ENCODE measurements at regions not wholly inside any gene's neighbourhood (a gene's known extent, or its start where the extent isn't known, plus 50 kb on each side); places are given as distances from the start of the nearest gene placed in this dataset.
"Not testable (repeated sequence)": the region's sequence is repeated elsewhere in the genome, so short reads cannot be mapped to it uniquely, and the experiment has no call there.

DNA sequence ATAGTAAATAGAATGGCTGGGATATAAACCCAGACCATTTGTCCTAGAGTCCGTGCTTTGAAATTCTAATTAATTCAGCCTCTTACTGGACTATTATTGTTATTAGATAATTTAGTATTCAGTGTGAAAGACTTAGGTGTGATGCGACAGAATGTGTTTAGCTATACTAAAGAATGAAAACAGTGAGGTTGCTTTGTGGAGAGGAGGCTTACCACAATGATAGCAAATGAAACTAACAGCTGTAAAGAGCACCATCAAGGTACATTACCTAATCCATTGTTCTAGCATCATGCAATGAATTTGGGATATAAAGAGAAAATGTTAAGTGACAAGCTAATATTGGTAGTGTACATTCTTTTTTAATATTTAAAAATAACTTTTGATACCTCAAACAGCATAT, 911.1 kb downstream of the KCNT2 start:
- no peak for DNase-seq (ENCODE audit: low spot score)

DNA sequence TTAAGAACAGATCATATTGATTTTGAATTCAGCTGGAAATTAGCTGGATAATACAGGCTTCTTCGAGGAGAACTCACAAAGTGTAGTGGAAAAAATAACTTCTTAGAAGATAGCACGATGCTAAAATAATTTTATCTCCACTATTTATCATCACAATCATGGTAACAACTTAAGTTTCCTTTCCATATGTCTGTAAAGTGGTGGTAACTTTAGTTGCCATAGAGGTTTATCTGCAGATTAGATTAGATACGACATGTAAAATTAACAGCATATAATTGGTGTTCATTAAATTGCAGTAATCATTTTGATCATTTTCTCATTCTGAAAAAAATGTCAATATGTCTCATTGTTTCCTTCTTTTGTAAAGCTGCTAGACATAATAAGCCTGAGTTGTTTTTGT, 921.5 kb downstream of the KCNT2 start:
- no peak for DNase-seq (ENCODE audit: low spot score)

DNA sequence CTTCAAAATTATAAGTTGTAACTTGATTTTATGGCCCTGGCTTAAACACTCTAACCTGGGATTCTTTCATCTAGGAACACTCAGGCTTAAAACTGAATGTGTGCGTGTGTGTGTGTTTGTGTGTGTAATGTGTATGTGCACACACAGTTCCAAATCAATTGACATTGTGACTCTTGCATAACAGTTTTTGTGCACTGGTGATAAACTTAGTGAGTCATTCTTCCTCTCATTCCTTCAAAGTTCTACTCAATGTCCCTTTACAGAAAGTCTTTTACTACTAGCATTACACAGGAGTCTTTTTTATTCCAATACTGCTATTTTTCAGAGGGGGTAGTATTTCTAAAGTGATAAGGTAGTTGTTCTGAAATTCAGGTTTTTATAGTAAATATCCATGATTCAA, 943.6 kb downstream of the KCNT2 start:
- no peak for DNase-seq (ENCODE audit: low spot score)

DNA sequence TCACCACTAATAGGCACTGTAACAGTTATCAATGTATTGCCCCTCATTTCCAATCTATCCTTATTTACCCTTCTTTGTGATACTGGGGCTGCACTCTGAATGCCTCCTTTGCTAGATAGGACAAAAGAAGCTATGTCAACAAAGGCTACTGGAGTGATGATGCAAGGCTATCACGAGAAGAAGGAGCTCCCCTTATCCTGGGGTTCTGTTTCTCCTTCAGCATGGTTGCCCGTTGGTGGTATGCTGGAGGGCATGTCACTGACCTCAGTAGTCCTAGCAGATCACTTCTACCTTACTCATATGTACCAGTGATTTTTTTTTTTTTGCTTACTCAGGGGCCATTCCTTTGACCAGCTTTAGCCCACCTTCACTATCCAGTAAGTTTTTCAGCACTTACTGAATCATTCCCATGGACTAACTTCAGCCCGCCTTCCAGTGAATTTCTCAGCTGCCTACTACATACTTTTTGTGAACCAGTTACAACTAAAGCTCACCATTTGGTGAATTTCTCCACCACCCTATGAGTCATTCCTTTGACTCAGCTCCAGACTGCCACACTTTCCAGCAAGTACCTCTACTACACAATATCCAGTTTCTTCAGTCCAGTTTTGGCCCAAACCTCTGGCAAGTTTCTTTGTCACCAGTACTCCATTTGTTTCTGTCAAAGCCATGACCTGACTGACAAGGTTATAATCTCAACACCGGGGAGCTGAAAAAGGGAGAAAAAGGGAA, 944.5 kb downstream of the KCNT2 start:
- no peak for DNase-seq (ENCODE audit: low spot score)

DNA sequence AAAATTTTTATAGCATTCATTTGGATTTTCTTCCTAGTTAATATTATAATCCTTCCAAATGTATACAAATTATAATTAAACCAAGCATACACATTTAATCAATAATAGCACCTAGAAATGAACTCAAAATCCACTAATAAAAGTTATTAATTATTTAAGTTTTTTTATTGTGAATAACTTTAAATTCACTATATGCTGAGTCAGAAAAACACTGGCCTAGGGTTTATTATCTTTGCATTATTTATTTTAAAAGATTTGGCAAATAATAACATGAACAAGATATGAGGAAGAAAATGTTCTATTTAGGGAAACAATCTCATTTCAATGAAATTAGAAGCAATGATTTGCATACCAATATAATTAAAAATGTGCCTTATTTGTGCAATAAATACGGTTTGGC, 951.5 kb downstream of the KCNT2 start:
- DNase-seq (ENCODE audit: low spot score), result no peak

DNA sequence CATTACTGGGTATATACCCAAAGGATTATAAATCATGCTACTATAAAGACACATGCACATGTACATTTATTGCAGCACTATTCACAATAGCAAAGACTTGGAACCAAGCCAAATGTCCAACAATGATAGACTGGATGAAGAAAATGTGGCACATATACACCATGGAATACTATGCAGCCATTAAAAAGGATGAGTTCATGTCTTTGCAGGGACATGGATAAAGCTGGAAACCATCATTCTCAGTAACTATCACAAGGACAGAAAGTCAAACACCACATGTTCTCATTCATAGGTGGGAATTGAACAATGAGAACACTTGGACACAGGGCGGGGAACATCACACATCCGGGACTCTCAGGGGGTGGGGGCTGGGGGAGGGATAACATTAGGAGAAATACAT, 959.4 kb downstream of the KCNT2 start:
- not testable (repeated sequence) for DNase-seq (ENCODE audit: low spot score)

DNA sequence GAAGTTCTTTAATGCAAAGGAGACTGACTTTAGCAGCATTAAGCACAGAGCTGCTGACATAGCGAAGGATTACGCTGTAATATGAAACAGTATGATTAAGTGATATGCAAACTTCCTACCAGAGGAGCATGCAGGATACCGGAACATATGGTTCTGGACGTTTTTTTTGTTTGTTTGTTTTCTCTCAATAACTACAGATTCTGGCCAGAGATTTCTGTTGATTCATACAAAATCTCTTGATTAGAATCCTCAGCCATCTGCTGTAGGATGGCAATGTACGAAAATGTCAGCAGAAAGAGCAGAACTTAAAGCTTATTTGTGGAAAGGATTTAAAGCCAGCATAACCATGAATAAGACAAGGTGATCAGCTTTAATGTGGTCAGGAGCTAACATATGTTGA, 970.7 kb downstream of the KCNT2 start:
- DNase-seq (ENCODE audit: low spot score), result no peak

DNA sequence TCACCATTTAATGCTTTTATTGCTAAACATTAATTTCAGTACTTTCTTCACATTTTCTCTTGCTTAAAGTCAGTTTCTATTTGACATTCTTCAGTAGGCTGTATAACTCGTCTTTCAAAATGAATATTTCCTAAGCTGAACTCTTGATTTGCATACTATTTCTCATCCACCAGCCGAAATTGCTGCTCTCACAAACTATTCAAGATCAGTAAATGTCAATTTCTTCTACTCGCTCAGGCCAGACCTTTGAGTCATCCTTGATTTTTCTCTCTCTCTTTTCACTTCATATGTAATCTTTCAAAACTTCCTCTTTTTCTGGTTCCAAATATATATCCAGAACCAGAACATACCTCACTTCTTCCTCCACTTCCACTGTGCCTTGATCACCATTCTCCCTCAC, 990.0 kb downstream of the KCNT2 start:
- no peak for DNase-seq (ENCODE audit: low spot score)

DNA sequence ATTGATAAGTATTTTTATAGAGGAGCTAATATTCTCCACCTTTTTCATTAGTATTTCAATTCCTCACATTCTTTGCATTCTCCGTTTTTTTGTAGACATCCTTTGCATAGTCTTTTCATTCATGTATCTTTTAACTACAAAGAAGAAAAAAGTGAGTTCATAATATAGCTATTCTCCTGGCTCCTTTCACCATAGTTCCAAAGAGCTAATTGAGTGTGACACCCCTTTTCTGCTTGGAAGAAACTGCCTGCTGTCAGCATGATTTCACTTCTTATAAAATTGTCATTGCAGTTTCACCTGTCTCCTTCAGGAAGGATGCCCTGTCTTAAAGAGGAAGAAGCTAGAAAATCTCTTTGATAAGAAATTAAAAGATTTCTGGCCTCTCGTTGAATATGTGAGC, 991.1 kb downstream of the KCNT2 start:
- no peak for DNase-seq (ENCODE audit: low spot score)

DNA sequence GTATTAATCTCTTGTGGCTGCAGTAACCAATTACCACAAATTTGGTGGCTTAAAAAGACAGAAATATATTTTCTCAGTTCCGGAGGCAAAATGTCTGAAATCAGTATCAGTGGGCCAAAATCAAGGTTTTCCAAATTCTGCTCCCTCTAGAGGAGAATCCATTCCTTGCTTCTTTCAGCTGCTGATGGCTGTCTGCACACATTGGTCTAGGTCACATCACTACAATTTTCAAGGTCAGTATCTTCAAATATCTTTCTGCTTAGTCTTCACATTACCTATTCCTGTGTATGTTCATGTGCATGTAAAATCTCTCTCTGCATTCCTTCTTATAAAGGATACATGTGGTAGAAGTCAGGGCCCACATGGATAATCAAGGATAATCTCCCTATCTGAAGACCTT, 999.4 kb downstream of the KCNT2 start:
- DNase-seq (ENCODE audit: low spot score), result no peak

DNA sequence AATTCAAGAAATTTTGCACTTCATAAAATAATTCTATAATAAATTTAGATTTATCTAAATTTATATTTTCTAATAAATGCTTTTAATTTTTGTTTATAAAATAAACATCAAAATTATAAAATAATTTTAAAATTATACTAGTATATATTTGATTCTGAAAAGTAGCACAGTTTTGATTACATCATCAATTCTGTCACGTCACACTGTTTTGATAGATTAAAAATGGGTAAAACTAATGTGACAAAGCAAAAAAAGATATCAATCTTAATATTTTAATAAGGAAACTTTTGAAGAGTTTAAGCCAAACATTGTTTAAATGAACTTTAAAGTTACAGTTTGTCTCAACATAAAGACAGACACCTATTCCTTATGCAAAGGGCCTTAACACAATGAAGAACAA, 1001.8 kb downstream of the KCNT2 start:
- no peak for DNase-seq (ENCODE audit: low spot score)

DNA sequence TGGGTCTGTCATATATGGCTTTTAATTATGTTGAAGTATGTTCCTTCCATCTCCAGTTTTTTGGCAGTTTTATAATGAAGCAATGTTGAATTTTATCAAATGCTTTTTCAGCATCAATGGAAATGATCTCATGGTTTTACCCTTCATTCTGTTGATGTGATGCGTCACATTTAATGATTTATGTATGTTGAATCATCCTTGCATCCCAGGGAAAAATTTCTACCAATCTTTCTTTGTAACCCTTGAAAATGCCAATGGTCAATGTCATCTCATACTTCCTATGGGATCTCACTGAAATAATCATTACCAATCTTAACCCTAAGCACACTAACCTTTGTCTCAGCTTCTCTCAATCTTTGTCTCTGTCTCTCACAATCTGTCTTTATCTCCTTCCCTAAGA, 1004.0 kb downstream of the KCNT2 start:
- no peak for DNase-seq (ENCODE audit: low spot score)

DNA sequence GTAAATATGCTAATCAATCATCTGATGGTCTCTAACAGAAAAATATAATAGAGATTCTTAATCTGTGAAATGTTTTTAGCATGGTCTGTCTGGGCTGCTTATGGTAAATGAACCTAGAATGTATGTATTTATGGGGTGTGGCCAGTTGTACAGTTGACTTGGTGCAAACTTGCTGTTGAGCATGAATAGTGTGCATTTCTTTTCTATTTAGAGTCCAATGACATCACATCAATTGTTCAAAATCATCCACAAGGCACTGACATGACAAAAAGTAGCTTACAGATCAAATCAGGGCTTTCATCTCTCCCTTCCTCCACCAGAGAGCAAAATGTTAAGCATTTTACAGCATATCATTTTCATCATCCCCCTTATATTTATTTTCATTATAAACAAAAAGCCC, 1010.3 kb downstream of the KCNT2 start:
- no peak for DNase-seq (ENCODE audit: low spot score)

DNA sequence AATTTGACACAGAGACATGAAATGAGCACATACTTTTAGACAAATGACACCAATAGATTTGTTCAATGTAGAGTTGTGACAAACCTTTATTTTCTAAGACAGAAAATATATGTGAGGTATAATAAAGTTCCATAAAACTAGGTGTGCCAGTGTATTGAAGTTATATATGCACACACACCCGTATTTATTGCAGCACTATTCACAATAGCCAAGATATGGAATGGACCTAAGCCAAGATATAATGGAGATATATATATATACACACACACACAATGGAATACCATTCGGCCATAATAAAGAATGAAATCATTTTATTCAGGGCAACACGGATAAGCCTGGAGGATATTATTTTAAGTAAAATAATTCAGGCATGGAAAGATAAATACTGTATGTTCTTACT, 1013.5 kb downstream of the KCNT2 start:
- no peak for DNase-seq (ENCODE audit: low spot score)

DNA sequence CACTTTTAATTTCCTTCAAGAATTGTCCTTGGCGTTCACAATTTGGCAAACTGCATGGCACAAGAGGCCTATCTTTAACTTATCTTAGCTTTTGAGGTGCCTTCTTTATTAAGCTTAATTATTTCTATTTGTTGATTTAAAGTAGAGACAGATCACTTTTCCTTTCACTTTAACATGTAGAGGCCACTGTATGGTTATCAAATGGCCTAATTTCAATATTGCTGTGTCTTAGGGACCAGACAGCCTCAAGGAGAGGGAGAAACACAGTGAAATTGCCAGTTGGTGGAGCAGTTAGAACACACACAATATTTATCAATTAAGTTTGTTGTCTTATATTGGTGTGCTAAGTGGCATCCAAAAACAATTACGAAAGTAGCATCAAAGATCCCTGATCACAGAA, 1013.9 kb downstream of the KCNT2 start:
- DNase-seq (ENCODE audit: low spot score), result no peak

DNA sequence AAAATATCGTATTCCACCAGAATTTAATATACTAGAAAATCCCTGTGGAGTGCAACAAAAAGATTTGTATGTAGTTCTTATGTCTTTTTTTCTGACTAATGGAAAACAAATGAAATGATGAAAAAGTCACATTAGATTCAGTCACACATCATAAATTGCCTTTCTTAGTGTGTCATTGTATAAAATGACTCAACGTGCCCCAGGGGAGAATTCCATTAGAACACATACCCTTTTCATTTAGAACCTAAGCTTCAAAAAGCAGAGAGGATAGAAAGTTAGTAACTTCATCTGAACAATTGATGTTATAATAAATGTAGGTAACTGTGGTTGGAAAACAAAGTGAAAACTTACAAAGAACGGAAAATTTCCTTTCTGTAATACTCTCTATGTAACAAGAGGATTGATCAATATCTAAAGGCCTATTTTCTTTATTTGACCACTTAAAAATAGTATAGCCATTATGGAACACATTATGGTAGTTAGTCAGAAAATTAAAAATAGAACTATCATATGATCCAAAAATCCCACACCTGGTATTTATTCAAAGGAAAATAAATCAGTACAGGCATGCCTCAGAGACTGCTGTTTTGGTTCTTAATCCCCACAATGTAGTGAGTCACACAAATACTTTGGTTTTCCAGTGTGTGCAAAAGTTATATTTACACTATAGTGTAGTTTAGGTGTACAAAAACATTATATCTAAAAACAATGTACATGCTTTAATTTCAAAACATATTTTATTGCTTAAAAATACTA, 1016.1 kb downstream of the KCNT2 start:
- no peak for DNase-seq (ENCODE audit: low spot score)

DNA sequence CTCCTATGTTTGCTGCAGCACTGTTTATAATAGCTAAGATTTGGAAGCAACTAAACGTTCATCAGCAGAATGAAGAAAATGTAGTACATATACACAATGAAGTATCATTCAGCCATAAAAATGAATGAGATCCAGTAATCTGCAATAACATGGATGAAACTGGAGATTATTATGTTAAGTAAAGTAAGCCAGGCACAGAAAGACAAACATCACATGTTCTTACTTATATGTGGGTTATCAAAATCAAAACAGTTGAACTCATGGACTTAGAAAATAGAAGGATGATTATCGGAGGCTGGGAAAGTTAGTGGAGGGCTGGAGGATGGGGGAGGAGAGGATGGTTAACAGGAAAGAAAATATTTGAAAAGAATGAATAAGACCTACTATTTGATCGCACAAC, 1017.6 kb downstream of the KCNT2 start:
- DNase-seq (ENCODE audit: low spot score), result no peak

DNA sequence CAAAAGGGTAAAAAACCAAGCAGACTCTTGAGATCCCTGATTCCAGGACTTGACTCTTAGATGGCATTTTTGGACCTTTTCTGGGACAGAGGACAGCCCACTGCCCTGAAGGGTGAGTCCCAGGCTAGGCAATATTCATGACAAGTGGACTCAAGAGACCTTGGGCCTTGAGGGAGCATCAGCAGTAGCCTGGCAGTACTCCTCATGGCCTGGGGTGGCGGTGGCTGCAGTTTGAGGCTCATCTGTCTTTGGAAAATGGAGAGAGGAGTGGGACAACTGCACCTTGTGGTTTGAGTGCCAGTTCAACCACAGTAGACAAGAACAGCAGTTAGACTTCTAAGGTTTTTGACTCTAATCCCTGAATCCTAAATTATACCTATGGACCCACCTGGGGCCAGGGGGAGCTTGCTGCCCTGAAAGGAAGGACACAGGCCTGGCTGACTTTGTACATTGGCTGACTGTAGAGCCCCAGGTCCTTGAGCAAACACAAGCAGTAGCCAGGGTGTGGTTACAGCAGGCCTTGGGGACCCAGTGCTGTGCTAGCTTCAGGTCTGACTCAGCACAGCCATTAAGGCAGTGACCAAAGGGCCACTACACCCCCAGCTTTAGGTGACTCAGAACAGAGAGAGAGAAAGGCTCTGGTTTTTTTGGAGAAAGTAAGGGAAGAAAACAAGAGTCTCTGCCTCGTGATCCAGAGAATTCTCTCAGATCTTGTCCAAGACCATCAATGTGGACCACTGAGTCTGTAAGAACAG, 1023.2 kb downstream of the KCNT2 start:
- no peak for DNase-seq (ENCODE audit: low spot score)

DNA sequence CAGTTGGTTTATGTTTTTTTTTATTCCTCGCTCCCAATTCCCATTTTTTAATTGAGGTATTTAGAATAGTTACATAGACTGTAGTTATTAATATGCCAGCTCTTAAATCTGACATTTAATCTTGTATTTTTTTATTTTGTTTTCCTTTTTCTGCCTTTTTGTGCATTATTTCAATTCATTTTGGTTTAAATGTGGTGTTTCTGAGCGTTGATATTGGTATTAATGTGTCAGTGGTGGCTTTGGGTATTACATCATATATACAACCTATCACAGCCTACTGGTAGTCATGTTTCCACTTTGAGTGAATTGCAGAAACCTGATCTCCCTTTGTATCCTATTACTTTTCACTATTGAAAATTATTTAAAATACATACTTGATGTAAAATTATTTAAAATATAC, 1027.3 kb downstream of the KCNT2 start:
- no peak for DNase-seq (ENCODE audit: low spot score)

DNA sequence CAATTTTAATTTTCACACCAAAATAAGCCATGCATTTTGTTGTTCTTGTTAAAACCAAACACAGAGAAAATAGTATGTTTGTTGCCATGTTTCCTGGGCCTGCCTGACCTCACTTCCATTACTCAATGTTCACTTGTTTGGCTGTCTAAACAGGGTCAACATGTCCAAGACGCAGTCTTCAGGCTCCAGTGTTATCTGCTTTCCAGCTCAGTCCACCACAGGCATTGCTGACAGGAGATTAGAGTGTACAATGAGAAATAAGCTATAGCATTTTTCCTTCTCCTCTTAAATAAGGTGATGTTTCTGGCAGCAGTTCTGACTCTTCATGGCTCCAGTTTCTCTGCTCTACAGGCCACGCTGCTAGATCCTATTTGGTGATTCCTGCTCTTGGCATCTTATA, 1030.5 kb downstream of the KCNT2 start:
- no peak for DNase-seq (ENCODE audit: low spot score)

DNA sequence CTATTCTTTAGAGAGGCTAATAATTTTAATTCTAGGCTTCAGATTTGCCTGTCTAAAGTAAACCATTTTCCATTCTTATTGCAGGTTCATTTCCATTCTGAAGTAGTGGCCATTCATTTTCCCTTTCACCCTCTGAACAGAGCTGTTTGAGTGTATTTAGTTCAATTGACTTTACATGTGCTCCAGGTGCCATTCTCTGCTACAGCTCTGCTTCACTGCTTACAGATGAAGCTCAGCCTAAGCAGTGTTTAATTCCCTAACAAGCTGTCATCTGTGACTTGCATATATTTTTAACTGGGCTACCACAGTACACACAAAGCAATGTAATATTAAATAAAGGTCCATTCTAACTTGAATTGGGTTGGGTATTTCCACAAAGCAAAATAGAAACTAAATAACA, 1031.6 kb downstream of the KCNT2 start:
- DNase-seq (ENCODE audit: low spot score), result no peak

DNA sequence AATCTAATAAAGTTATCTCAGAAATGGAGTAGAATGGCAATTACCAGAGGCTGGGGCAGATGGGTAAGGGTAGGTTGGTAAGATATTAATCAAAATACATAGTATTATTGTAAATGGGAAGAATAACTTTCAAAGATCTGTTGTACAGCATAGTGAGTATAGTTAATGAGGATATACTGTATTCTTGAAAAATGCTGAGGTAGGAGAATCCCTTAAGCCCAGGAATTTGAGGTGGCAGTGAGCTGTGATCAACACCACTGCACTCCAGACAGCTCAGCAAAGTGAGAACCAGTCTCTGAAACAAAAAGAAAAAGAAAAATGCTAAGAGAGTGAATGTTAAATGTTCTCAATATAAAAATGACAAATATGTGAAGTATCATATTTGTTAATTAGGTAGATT, 1033.7 kb downstream of the KCNT2 start:
- DNase-seq (ENCODE audit: low spot score), result no peak

DNA sequence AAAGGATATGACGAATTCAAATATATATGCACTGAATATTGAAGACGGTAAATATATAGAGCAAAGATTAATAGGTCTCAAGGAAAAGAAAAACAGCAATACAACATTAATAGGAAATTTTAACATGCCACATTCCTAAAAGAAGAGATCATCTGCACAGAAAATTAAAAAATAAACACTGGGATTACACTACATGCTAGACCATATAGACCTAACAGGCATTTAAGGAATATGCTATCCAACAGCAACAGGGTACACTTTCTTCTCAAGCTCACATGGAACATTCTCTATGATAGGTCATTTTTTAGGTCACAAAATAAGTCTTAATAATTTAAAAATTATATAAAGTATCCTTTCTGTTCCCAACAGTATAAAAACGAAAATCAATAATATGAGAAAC, 1038.3 kb downstream of the KCNT2 start:
- no peak for DNase-seq (ENCODE audit: low spot score)
